ENCODE measurements at regions not wholly inside any gene's neighbourhood (a gene's known extent, or its start where the extent isn't known, plus 50 kb on each side); places are given as distances from the start of the nearest gene placed in this dataset.

GRCh38 chr14:97640031-97640430, 842.8 kb downstream of the VRK1 start:
- Histone ChIP-seq H3K4me3 (ENCODE audit: low read depth, low read length) (no peak overlapping the region), H3K27me3 (ENCODE audit: insufficient read depth, low read depth, severe bottlenecking) (peaks cover 47% of the 10 kb centered on the region), H3K36me3 (no peaks in the 10 kb centered on the region), H3K9me3 (ENCODE audit: severe bottlenecking) (no peaks in the 10 kb centered on the region), H3K27ac (no peak overlapping the region)
- no peak for DNase-seq
- no peak for TF ChIP-seq CTCF (IDR thresholded peaks at IDR 0.05; ENCODE audit: low read depth, low read length)

GRCh38 chr14:97641827-97642226, 844.6 kb downstream of the VRK1 start:
- TF ChIP-seq CTCF (IDR thresholded peaks at IDR 0.05; ENCODE audit: low read depth, low read length): no peak
- Histone ChIP-seq H3K9me3 (ENCODE audit: severe bottlenecking) (no peaks in the 10 kb centered on the region), H3K36me3 (no peaks in the 10 kb centered on the region), H3K4me3 (ENCODE audit: low read depth, low read length) (no peak overlapping the region), H3K27me3 (ENCODE audit: insufficient read depth, low read depth, severe bottlenecking) (peaks cover 42% of the 10 kb centered on the region), H3K27ac (no peak overlapping the region)
- DNase-seq: peak; percentile 33

- DNase-seq: no peak
- H3K9me3 ChIP-seq (ENCODE audit: severe bottlenecking): no peaks in the 10 kb centered on the region
- peaks cover 38% of the 10 kb centered on the region for H3K27me3 ChIP-seq (ENCODE audit: insufficient read depth, low read depth, severe bottlenecking)
- no peak overlapping the region for H3K27ac ChIP-seq
- H3K4me3 ChIP-seq (ENCODE audit: low read depth, low read length): no peak overlapping the region
- TF ChIP-seq CTCF (IDR thresholded peaks at IDR 0.05; ENCODE audit: low read depth, low read length): no peak
- H3K36me3 ChIP-seq: no peaks in the 10 kb centered on the region
Measured at GRCh38 chr14:97642631-97643030, 845.4 kb downstream of the VRK1 start.

GRCh38 chr14:97644365-97644764, 847.2 kb downstream of the VRK1 start:
- no peak overlapping the region for H3K27ac ChIP-seq
- TF ChIP-seq CTCF (IDR thresholded peaks at IDR 0.05; ENCODE audit: low read depth, low read length): no peak
- no peaks in the 10 kb centered on the region for H3K9me3 ChIP-seq (ENCODE audit: severe bottlenecking)
- H3K4me3 ChIP-seq (ENCODE audit: low read depth, low read length): no peak overlapping the region
- peaks cover 29% of the 10 kb centered on the region for H3K27me3 ChIP-seq (ENCODE audit: insufficient read depth, low read depth, severe bottlenecking)
- H3K36me3 ChIP-seq: no peaks in the 10 kb centered on the region
- no peak for DNase-seq

GRCh38 chr14:97649752-97650151, 852.6 kb downstream of the VRK1 start:
- H3K36me3 ChIP-seq: no peaks in the 10 kb centered on the region
- H3K9me3 ChIP-seq (ENCODE audit: severe bottlenecking): no peaks in the 10 kb centered on the region
- no peak for DNase-seq
- TF ChIP-seq CTCF (IDR thresholded peaks at IDR 0.05; ENCODE audit: low read depth, low read length): no peak
- H3K27me3 ChIP-seq (ENCODE audit: insufficient read depth, low read depth, severe bottlenecking): peaks cover 20% of the 10 kb centered on the region
- no peak overlapping the region for H3K4me3 ChIP-seq (ENCODE audit: low read depth, low read length)
- no peak overlapping the region for H3K27ac ChIP-seq

GRCh38 chr14:97655169-97655948, 858.2 kb downstream of the VRK1 start:
- no peak for DNase-seq
- Histone ChIP-seq H3K27me3 (ENCODE audit: insufficient read depth, low read depth, severe bottlenecking) (peaks cover 48% of the 10 kb centered on the region), H3K9me3 (ENCODE audit: severe bottlenecking) (no peaks in the 10 kb centered on the region), H3K4me3 (ENCODE audit: low read depth, low read length) (no peak overlapping the region), H3K36me3 (no peaks in the 10 kb centered on the region), H3K27ac (no peak overlapping the region)
- no peak for TF ChIP-seq CTCF (IDR thresholded peaks at IDR 0.05; ENCODE audit: low read depth, low read length)
